HL-60 (cell line): ENCODE measurements at regions not wholly inside any gene's neighbourhood (a gene's known extent, or its start where the extent isn't known, plus 50 kb on each side); places are given as distances from the start of the nearest gene placed in this dataset.

Experiments used
- DNase-seq, 2 experiments: peaks; one replicate each; pipeline ENCODE4 v3.0.0-alpha.2; 2010 to 2020; ENCODE audit warnings: low read depth in 1 of 2, low spot score in 1 of 2
- H3K27ac ChIP-seq: fragments of 250-450 bp; sonication (Bioruptor Pico); replicated peaks from 2 replicates; pipeline ENCODE4 v1.5.1; 2020; ENCODE audit warnings: mild to moderate bottlenecking, moderate library complexity
- H3K27me3 ChIP-seq: fragments of 250-450 bp; sonication (Bioruptor Pico); 2 replicates; pipeline ENCODE4 v1.5.1; 2021; ENCODE audit warnings: mild to moderate bottlenecking, moderate library complexity; ENCODE audit not compliant: insufficient read depth, poor library complexity, severe bottlenecking
- H3K4me3 ChIP-seq: replicated peaks from 2 replicates; pipeline ENCODE4 v1.5.1; 2011; ENCODE audit warnings: mild to moderate bottlenecking, control low read depth, low read length; ENCODE audit not compliant: insufficient read depth
- CTCF ChIP-seq: IDR thresholded peaks from one replicate; pipeline ENCODE4 v1.5.1; 2011; ENCODE audit warnings: low read length, control low read depth, inconsistent platforms; ENCODE audit not compliant: insufficient read depth
- GABPA ChIP-seq: IDR thresholded peaks from 2 replicates; pipeline ENCODE4 v1.6.1; 2012; ENCODE audit warnings: low read depth
- POLR2AphosphoS5 ChIP-seq: IDR thresholded peaks from 2 replicates; pipeline ENCODE4 v1.6.1; 2012; ENCODE audit warnings: low read depth
- SPI1 ChIP-seq: IDR thresholded peaks from 2 replicates; pipeline ENCODE4 v1.6.1; 2012; ENCODE audit warnings: low read depth, mild to moderate bottlenecking, borderline replicate concordance
- TF ChIP-seq, protein P1 (sequence below): IDR thresholded peaks from 2 replicates; pipeline ENCODE4 v1.6.1; 2012; ENCODE audit warnings: low read depth; ENCODE audit not compliant: insufficient replicate concordance

GRCh38 chr7:24051651-24052050 lies 232.3 kb upstream of the NPY start:
- TF ChIP-seq SPI1 = no peak
- TF ChIP-seq, protein P1, sequence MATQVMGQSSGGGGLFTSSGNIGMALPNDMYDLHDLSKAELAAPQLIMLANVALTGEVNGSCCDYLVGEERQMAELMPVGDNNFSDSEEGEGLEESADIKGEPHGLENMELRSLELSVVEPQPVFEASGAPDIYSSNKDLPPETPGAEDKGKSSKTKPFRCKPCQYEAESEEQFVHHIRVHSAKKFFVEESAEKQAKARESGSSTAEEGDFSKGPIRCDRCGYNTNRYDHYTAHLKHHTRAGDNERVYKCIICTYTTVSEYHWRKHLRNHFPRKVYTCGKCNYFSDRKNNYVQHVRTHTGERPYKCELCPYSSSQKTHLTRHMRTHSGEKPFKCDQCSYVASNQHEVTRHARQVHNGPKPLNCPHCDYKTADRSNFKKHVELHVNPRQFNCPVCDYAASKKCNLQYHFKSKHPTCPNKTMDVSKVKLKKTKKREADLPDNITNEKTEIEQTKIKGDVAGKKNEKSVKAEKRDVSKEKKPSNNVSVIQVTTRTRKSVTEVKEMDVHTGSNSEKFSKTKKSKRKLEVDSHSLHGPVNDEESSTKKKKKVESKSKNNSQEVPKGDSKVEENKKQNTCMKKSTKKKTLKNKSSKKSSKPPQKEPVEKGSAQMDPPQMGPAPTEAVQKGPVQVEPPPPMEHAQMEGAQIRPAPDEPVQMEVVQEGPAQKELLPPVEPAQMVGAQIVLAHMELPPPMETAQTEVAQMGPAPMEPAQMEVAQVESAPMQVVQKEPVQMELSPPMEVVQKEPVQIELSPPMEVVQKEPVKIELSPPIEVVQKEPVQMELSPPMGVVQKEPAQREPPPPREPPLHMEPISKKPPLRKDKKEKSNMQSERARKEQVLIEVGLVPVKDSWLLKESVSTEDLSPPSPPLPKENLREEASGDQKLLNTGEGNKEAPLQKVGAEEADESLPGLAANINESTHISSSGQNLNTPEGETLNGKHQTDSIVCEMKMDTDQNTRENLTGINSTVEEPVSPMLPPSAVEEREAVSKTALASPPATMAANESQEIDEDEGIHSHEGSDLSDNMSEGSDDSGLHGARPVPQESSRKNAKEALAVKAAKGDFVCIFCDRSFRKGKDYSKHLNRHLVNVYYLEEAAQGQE = no peak
- TF ChIP-seq POLR2AphosphoS5 = no peak
- no peak for TF ChIP-seq CTCF
- no peak for TF ChIP-seq GABPA
- Histone ChIP-seq H3K27me3 (no peaks in the 10 kb centered on the region), H3K4me3 (no peak overlapping the region), H3K27ac (no peak overlapping the region)
- DNase-seq = no peak

DNA sequence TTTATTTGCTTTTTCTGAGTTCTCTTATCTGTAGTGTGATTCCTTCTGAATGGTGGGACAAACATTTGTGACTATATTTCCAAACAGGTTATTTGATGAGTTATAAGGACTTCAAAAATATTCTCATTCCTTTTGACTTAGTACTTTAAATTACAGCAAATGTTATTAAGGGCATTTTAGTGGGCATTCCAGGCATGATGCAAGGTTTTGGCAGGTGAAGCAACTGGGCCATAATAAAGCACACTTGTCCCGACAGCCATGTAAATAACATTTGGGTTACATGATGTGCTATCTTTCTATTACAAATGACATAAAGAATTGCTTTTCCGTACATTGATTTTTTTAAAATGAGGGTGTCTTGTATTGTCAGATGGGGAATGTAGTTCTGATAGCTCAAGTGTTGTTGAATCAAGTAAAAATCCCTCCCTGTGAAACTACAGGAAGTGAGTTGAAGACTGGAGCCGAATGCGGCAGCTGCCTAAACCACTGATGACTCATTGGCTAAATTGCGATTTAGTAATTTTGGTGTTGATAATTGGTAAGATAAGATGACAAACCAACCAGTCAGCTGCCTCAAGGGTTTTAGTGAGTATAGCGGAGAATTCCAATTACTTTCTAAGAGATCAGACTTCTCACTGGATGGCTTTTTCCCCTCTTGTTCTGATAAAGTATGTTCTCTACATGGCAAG lies 231.3 kb upstream of the NPY start:
- no peak for TF ChIP-seq POLR2AphosphoS5
- TF ChIP-seq GABPA = no peak
- TF ChIP-seq, protein P1 = no peak
- no peak for TF ChIP-seq SPI1
- TF ChIP-seq CTCF = no peak
- no peak overlapping the region for H3K4me3 ChIP-seq
- H3K27me3 ChIP-seq = no peaks in the 10 kb centered on the region
- no peak overlapping the region for H3K27ac ChIP-seq
- DNase-seq = peak in 1 of 2 experiments; percentile 17

GRCh38 chr7:24054236-24054635 lies 229.8 kb upstream of the NPY start:
- no peak overlapping the region for H3K27ac ChIP-seq
- H3K4me3 ChIP-seq = no peak overlapping the region
- DNase-seq = no peak
- TF ChIP-seq GABPA (no peak), POLR2AphosphoS5 (no peak), SPI1 (no peak), CTCF (no peak)
- TF ChIP-seq, protein P1 = no peak
- no peaks in the 10 kb centered on the region for H3K27me3 ChIP-seq
